ENCODE measurements at regions not wholly inside any gene's neighbourhood (a gene's known extent, or its start where the extent isn't known, plus 50 kb on each side); places are given as distances from the start of the nearest gene placed in this dataset.

DNA sequence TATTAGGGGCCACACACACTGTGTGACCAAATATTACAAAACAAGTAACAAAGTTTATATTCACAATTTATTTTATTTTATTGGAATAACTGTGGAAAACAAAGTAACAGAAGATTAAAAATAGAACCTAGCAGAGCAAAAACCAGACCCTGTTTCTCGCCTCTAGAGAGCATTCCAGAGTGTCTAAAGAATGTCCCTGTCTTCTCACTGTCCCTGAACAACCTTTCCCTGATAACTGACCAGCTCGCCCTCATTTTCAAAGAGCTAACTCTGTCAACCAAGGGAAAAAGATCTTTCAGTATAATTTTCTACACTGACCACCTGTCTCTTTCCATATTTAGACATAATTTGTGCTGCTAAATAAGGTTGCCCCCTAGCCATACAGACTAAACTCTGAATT, 646.9 kb downstream of the USP25 start:
- TF ChIP-seq, protein P1, sequence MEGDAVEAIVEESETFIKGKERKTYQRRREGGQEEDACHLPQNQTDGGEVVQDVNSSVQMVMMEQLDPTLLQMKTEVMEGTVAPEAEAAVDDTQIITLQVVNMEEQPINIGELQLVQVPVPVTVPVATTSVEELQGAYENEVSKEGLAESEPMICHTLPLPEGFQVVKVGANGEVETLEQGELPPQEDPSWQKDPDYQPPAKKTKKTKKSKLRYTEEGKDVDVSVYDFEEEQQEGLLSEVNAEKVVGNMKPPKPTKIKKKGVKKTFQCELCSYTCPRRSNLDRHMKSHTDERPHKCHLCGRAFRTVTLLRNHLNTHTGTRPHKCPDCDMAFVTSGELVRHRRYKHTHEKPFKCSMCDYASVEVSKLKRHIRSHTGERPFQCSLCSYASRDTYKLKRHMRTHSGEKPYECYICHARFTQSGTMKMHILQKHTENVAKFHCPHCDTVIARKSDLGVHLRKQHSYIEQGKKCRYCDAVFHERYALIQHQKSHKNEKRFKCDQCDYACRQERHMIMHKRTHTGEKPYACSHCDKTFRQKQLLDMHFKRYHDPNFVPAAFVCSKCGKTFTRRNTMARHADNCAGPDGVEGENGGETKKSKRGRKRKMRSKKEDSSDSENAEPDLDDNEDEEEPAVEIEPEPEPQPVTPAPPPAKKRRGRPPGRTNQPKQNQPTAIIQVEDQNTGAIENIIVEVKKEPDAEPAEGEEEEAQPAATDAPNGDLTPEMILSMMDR (IDR thresholded peaks at IDR 0.05; ENCODE audit: extremely low read depth, insufficient read depth, missing control alignments), result no peak
- DNase-seq (ENCODE audit: low spot score), result no peak
- in situ Hi-C loops (cut with MboI; ENCODE audit: low pct_unique_long_range_greater_than_20kb, low sequenced_read_pairs, unreplicated experiment), result no loop called here

DNA sequence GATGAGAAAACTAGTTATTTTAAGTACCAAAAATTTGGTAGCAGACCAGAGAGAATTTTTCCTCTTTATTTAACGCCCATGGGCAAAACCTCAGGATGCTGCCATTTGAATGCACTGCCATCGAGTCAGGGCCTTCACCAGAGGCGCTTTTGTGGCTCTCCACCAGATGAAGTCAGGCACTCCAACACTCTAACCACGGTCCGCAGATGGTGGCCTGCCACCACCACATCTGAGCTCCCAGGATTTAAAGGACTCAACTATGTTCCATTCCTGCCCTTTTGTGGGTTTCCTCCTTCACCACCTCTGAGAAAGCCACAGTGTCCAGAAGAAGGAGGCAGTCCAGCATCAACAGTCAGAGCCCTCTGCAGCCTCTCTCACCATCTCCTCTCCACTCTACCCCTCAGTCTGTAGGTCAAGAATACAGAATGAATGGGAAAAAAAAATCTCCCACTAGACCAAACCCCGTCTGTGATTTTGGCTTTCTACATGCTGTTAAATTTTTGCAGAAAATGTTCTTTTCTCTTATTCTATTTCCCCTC, 647.4 kb downstream of the USP25 start:
- no peak for DNase-seq (ENCODE audit: low spot score)
- in situ Hi-C loops (cut with MboI; ENCODE audit: low pct_unique_long_range_greater_than_20kb, low sequenced_read_pairs, unreplicated experiment), result no loop called here

DNA sequence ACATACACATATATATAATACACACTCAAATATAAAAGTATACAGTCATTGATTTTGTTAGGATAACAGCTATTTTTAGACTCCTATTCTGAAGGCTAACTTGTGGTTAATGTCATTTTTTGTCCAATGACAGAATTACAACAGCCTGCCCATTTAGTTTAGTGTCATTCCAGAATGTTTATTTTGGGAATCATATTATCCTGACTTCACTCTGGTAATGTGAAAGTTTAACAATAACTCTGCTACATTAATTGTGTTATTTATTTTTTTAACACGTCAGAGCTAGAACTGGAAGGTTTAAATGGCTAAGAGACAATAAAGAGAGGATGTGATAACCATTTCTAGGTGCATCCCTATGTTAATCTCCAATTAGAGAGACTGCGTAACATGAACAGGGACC, 648.1 kb downstream of the USP25 start:
- in situ Hi-C loops (cut with MboI; ENCODE audit: low pct_unique_long_range_greater_than_20kb, low sequenced_read_pairs, unreplicated experiment), result no loop called here
- TF ChIP-seq, protein P1 (IDR thresholded peaks at IDR 0.05; ENCODE audit: extremely low read depth, insufficient read depth, missing control alignments), result no peak

More for the DNA sequence above, 647.4 kb downstream of the USP25 start:
- TF ChIP-seq, protein P1 (IDR thresholded peaks at IDR 0.05; ENCODE audit: extremely low read depth, insufficient read depth, missing control alignments), result no peak

DNA sequence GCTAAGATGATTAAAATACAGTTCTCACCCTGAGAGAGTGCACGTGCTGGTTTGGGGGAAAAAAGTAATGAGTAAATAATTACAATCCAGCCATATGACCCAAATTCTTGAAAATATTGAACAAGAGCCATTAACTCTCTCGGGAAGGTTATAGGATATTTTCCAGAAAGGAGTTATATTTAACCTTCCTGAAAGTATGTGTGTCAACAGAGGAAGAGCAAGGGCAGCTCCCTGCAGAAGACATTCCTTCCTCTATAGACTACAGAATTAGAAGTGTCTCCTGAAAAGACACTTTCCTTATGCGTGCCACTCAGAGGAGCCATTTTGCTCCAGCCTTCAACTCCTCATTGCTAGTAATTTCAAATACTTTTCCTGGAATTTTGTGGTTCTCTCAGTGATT, 648.7 kb downstream of the USP25 start:
- in situ Hi-C loops (cut with MboI; ENCODE audit: low pct_unique_long_range_greater_than_20kb, low sequenced_read_pairs, unreplicated experiment), result no loop called here
- DNase-seq (ENCODE audit: low spot score), result no peak
- TF ChIP-seq, protein P1 (IDR thresholded peaks at IDR 0.05; ENCODE audit: extremely low read depth, insufficient read depth, missing control alignments), result no peak

More for the DNA sequence above, 648.1 kb downstream of the USP25 start:
- DNase-seq (ENCODE audit: low spot score), result no peak

DNA sequence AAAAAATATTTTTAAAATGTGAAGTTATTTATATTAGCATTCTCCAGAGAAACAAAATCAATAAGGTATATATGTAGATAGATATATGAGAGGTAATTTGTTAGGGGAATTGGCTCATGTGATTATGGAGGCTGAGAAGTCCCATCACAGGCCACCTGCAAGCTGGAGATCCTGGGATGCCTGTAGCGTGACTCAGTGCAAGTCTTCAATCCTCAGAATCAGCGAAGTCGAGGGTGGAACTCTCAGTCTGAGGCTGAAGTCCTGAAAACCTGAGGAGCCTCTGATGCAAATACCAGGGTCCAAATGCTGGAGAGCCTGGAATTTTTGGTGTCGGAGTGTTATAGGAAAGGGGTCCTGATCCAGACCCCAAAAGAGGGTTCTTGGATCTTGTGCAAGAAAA, 658.5 kb downstream of the USP25 start:
- no peak for DNase-seq (ENCODE audit: low spot score)
- in situ Hi-C loops (cut with MboI; ENCODE audit: low pct_unique_long_range_greater_than_20kb, low sequenced_read_pairs, unreplicated experiment), result no loop called here
- TF ChIP-seq, protein P1 (IDR thresholded peaks at IDR 0.05; ENCODE audit: extremely low read depth, insufficient read depth, missing control alignments), result no peak

DNA sequence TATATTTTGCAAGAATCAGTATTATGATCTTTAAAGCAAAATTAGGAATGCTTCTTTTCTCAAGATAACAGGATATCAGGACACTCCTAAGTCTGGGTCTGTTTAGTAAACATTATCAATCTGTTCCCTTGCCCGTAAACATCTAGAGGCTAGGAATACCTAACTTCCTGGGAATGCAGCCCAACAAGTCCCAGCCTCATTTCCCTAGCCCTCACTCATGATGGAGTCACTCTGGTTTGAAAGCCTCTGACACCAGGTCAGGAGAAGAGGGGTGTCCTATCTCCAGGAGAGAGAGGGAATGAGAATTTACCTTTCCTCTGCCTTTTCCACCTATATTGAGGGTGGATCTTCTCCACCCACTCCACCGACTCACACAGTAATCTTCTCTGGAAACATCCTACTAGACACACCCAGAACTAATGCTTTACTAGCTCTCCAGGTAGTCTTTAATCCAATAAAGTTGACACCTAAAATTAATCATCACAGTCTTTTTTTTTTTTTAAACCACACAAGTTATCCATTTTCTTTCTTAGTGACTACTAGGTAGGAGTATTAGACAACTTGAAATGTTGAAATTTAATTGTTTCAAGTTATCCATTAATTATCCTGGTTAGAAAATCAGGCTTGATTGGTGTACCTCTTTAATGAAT, 659.3 kb downstream of the USP25 start:
- no peak for DNase-seq (ENCODE audit: low spot score)
- TF ChIP-seq, protein P1 (IDR thresholded peaks at IDR 0.05; ENCODE audit: extremely low read depth, insufficient read depth, missing control alignments), result no peak
- in situ Hi-C loops (cut with MboI; ENCODE audit: low pct_unique_long_range_greater_than_20kb, low sequenced_read_pairs, unreplicated experiment), result no loop called here
